NCI-H446 (cell line): ENCODE measurements at regions not wholly inside any gene's neighbourhood (a gene's known extent, or its start where the extent isn't known, plus 50 kb on each side); places are given as distances from the start of the nearest gene placed in this dataset.

Source experiments
- DNase-seq, 2 experiments: peaks; one replicate each; lab custom pipeline; 2025; lab: John Stamatoyannopoulos, UW

GRCh38 chr6:98136333-98136732, 698.0 kb upstream of the POU3F2 start:
- DNase-seq: no peak

GRCh38 chr6:98137391-98137790, 697.0 kb upstream of the POU3F2 start:
- DNase-seq: peak; percentile 24 to 55

GRCh38 chr6:98142839-98143238, 691.5 kb upstream of the POU3F2 start:
- DNase-seq: no peak

- no peak for DNase-seq
Observed at GRCh38 chr6:98146656-98147055, 687.7 kb upstream of the POU3F2 start.

- no peak for DNase-seq
Observed at GRCh38 chr6:98156580-98156979, 677.8 kb upstream of the POU3F2 start.

- no peak for DNase-seq
Observed at GRCh38 chr6:98179606-98180005, 654.8 kb upstream of the POU3F2 start.

GRCh38 chr6:98200084-98200483, 634.3 kb upstream of the POU3F2 start:
- DNase-seq: no peak

GRCh38 chr6:98203170-98203806, 631.1 kb upstream of the POU3F2 start:
- no peak for DNase-seq

GRCh38 chr6:98212468-98212867, 621.9 kb upstream of the POU3F2 start:
- DNase-seq: no peak

- DNase-seq: no peak
Observed at GRCh38 chr6:98215531-98215930, 618.8 kb upstream of the POU3F2 start.

GRCh38 chr6:98230250-98230649, 604.1 kb upstream of the POU3F2 start:
- no peak for DNase-seq

- DNase-seq: no peak
Observed at GRCh38 chr6:98239057-98239456, 595.3 kb upstream of the POU3F2 start.

GRCh38 chr6:98241630-98242029, 592.7 kb upstream of the POU3F2 start:
- DNase-seq: no peak

GRCh38 chr6:98254624-98255023, 579.8 kb upstream of the POU3F2 start:
- DNase-seq: no peak

GRCh38 chr6:98260382-98260781, 574.0 kb upstream of the POU3F2 start:
- DNase-seq: no peak

GRCh38 chr6:98272060-98272459, 562.3 kb upstream of the POU3F2 start:
- peak in 1 of 2 experiments; percentile 9 for DNase-seq

- DNase-seq: no peak
Observed at GRCh38 chr6:98274691-98275090, 559.7 kb upstream of the POU3F2 start.

- DNase-seq: no peak
Observed at GRCh38 chr6:98280492-98280891, 553.9 kb upstream of the POU3F2 start.

- no peak for DNase-seq
Observed at GRCh38 chr6:98286620-98287019, 547.8 kb upstream of the POU3F2 start.

GRCh38 chr6:98287876-98288275, 546.5 kb upstream of the POU3F2 start:
- DNase-seq: no peak

GRCh38 chr6:98292810-98293209, 541.6 kb upstream of the POU3F2 start:
- no peak for DNase-seq

GRCh38 chr6:98295515-98296175, 538.7 kb upstream of the POU3F2 start:
- DNase-seq: no peak

- no peak for DNase-seq
Observed at GRCh38 chr6:98308564-98308963, 525.8 kb upstream of the POU3F2 start.

GRCh38 chr6:98310443-98310842, 523.9 kb upstream of the POU3F2 start:
- no peak for DNase-seq
